Choroid plexus epithelial cell (primary cell): ENCODE measurements at regions not wholly inside any gene's neighbourhood (a gene's known extent, or its start where the extent isn't known, plus 50 kb on each side); places are given as distances from the start of the nearest gene placed in this dataset.

ENCODE experiments used
- DNase-seq: peaks from one replicate; pipeline ENCODE4 v3.0.0-alpha.2; 2010; ENCODE audit warnings: low read depth
- H3K4me3 ChIP-seq: 2 replicates; pipeline ENCODE4 v1.5.1; 2011; ENCODE audit warnings: low read depth, mild to moderate bottlenecking, control low read depth, low read length, moderate library complexity
- CTCF ChIP-seq: conservative IDR thresholded peaks from 2 replicates; pipeline ENCODE4 v1.5.1; 2011; ENCODE audit warnings: low read depth, mild to moderate bottlenecking, control low read depth, inconsistent platforms, low read length, moderate library complexity

GRCh38 chr5:15260356-15261268, 239.4 kb upstream of the FBXL7 start:
- H3K4me3 ChIP-seq, result no peak overlapping the region
- no peak for TF ChIP-seq CTCF
- DNase-seq, result peak; percentile 46

GRCh38 chr5:15256485-15256884, 243.5 kb upstream of the FBXL7 start:
- H3K4me3 ChIP-seq, result no peak overlapping the region
- no peak for DNase-seq
- TF ChIP-seq CTCF, result no peak

GRCh38 chr5:15255576-15255975, 244.4 kb upstream of the FBXL7 start:
- no peak overlapping the region for H3K4me3 ChIP-seq
- no peak for TF ChIP-seq CTCF
- peak; percentile 51 for DNase-seq

GRCh38 chr5:15254607-15255006, 245.4 kb upstream of the FBXL7 start:
- DNase-seq, result peak; percentile 95
- no peak for TF ChIP-seq CTCF
- no peak overlapping the region for H3K4me3 ChIP-seq

- H3K4me3 ChIP-seq, result no peak overlapping the region
- no peak for DNase-seq
- TF ChIP-seq CTCF, result no peak
These were observed 247.6 kb upstream of the FBXL7 start for GRCh38 chr5:15252331-15252730.

- H3K4me3 ChIP-seq, result no peak overlapping the region
- no peak for TF ChIP-seq CTCF
- DNase-seq, result peak; percentile 89
These were observed 250.8 kb upstream of the FBXL7 start for GRCh38 chr5:15249152-15249551.

GRCh38 chr5:15248731-15249130, 251.2 kb upstream of the FBXL7 start:
- no peak overlapping the region for H3K4me3 ChIP-seq
- no peak for DNase-seq
- TF ChIP-seq CTCF, result no peak
